NCI-H2081 (cell line): ENCODE measurements at regions not wholly inside any gene's neighbourhood (a gene's known extent, or its start where the extent isn't known, plus 50 kb on each side); places are given as distances from the start of the nearest gene placed in this dataset.

ENCODE experiments used
- DNase-seq, 2 experiments: peaks; one replicate each; lab custom pipeline; 2025; lab: John Stamatoyannopoulos, UW

DNA sequence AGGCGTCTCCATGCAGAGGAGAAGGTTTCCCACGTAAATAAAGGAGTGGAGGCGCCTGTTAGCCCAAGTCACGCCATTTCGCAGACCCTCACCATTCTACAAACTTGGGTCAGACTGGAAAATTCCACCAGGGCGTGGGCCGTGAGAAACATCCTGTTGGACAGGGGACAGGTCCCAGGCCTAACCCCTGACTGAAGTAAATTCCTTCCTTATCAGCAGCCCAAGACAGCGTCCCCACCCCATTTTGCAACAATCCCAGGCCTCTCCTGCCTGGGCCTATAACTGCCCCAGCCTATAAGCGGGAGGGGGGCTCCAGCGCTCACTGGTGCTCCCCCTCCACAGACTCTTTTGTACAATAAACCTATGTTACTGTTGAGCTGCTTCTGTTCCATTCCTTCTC is 57.3 kb upstream of the CBLN2 start:
- DNase-seq, result no peak
